Stimulated activated CD4-positive, alpha-beta T cell treated with anti-CD3 and anti-CD28 coated beads, Interleukin-1b, Interleukin-23, amount 100 ng/mL, for 4 hours (primary cell): ENCODE measurements at regions not wholly inside any gene's neighbourhood (a gene's known extent, or its start where the extent isn't known, plus 50 kb on each side); places are given as distances from the start of the nearest gene placed in this dataset.
"Not testable (repeated sequence)": the region's sequence is repeated elsewhere in the genome, so short reads cannot be mapped to it uniquely, and the experiment has no call there.

Experiments used
- DNase-seq, 2 donors: peaks; one replicate each; pipeline ENCODE4 v3.0.0-alpha.2; 2020; ENCODE audit warnings: low read depth in 2 of 2

- DNase-seq, result no peak
These were observed 73.2 kb upstream of the SGIP1 start for GRCh38 chr1:66460776-66461175.

GRCh38 chr1:66462313-66462712 lies 71.6 kb upstream of the SGIP1 start:
- no peak for DNase-seq

GRCh38 chr1:66464351-66464750 lies 69.6 kb upstream of the SGIP1 start:
- DNase-seq, result no peak

GRCh38 chr1:66464802-66465201 lies 69.2 kb upstream of the SGIP1 start:
- DNase-seq, result no peak

- not testable (repeated sequence) for DNase-seq
These were observed 67.3 kb upstream of the SGIP1 start for GRCh38 chr1:66466695-66467094.

- no peak for DNase-seq
These were observed 65.2 kb upstream of the SGIP1 start for GRCh38 chr1:66468722-66469121.

GRCh38 chr1:66475940-66476339 lies 58.0 kb upstream of the SGIP1 start:
- DNase-seq, result no peak

- DNase-seq, result no peak
These were observed 57.2 kb upstream of the SGIP1 start for GRCh38 chr1:66476774-66477173.

GRCh38 chr1:66478116-66478515 lies 55.8 kb upstream of the SGIP1 start:
- no peak for DNase-seq

GRCh38 chr1:66480162-66480561 lies 53.8 kb upstream of the SGIP1 start:
- no peak for DNase-seq

- not testable (repeated sequence) for DNase-seq
These were observed 52.7 kb upstream of the SGIP1 start for GRCh38 chr1:66481215-66481614.
